Colonic mucosa (tissue), 4 donors: ENCODE measurements at regions not wholly inside any gene's neighbourhood (a gene's known extent, or its start where the extent isn't known, plus 50 kb on each side); places are given as distances from the start of the nearest gene placed in this dataset.

Source experiments
- DNase-seq: peaks from one replicate; pipeline ENCODE4 v3.0.0-alpha.2; 2020
- H3K27ac ChIP-seq: fragments of 200-600 bp; one replicate; pipeline ENCODE4 v1.8.0; 2021
- H3K27me3 ChIP-seq: fragments of 200-600 bp; one replicate; pipeline ENCODE4 v1.8.0; 2021
- H3K36me3 ChIP-seq: fragments of 200-600 bp; one replicate; pipeline ENCODE4 v1.8.0; 2021
- H3K4me1 ChIP-seq: fragments of 200-600 bp; one replicate; pipeline ENCODE4 v1.8.0; 2021; ENCODE audit warnings: mild to moderate bottlenecking
- H3K4me3 ChIP-seq: fragments of 200-600 bp; one replicate; pipeline ENCODE4 v1.8.0; 2021
- H3K9ac ChIP-seq, 2 donors: one replicate each; pipeline ENCODE4 v1.7.0; 2013; ENCODE audit warnings: control low read depth in 2 of 2, low read depth in 2 of 2, low read length in 2 of 2
- H3K9me3 ChIP-seq: fragments of 200-600 bp; one replicate; pipeline ENCODE4 v1.8.0; 2021
- intact Hi-C: fragments of 100-400 bp; cut with DNase I; formaldehyde crosslinking; loops from one replicate; pipeline ENCODE4 v1.14.1; 2022
- TF ChIP-seq, protein P1 (sequence below): fragments of 200-600 bp; IDR thresholded peaks from one replicate; pipeline ENCODE4 v1.8.0; 2022; ENCODE audit warnings: antibody characterized with exemption, mild to moderate bottlenecking
- donor health status: healthy.
- donor health status: DM: no; HTN: no; CAD: no.
- donor health status: DM: no; HTN: no; CAD: no.

- TF ChIP-seq, protein P1, sequence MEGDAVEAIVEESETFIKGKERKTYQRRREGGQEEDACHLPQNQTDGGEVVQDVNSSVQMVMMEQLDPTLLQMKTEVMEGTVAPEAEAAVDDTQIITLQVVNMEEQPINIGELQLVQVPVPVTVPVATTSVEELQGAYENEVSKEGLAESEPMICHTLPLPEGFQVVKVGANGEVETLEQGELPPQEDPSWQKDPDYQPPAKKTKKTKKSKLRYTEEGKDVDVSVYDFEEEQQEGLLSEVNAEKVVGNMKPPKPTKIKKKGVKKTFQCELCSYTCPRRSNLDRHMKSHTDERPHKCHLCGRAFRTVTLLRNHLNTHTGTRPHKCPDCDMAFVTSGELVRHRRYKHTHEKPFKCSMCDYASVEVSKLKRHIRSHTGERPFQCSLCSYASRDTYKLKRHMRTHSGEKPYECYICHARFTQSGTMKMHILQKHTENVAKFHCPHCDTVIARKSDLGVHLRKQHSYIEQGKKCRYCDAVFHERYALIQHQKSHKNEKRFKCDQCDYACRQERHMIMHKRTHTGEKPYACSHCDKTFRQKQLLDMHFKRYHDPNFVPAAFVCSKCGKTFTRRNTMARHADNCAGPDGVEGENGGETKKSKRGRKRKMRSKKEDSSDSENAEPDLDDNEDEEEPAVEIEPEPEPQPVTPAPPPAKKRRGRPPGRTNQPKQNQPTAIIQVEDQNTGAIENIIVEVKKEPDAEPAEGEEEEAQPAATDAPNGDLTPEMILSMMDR = no peak
- Histone ChIP-seq H3K27me3 (no peaks in the 10 kb centered on the region), H3K4me3 (no peak overlapping the region), H3K27ac (no peak overlapping the region), H3K9me3 (no peaks in the 10 kb centered on the region), H3K9ac (no peak overlapping the region), H3K36me3 (no peaks in the 10 kb centered on the region), H3K4me1 (no peaks in the 10 kb centered on the region)
- DNase-seq = no peak
- intact Hi-C loops = no loop called here
Measured at GRCh38 chr1:30316056-30316455, 407.3 kb downstream of the MATN1 start.

DNA sequence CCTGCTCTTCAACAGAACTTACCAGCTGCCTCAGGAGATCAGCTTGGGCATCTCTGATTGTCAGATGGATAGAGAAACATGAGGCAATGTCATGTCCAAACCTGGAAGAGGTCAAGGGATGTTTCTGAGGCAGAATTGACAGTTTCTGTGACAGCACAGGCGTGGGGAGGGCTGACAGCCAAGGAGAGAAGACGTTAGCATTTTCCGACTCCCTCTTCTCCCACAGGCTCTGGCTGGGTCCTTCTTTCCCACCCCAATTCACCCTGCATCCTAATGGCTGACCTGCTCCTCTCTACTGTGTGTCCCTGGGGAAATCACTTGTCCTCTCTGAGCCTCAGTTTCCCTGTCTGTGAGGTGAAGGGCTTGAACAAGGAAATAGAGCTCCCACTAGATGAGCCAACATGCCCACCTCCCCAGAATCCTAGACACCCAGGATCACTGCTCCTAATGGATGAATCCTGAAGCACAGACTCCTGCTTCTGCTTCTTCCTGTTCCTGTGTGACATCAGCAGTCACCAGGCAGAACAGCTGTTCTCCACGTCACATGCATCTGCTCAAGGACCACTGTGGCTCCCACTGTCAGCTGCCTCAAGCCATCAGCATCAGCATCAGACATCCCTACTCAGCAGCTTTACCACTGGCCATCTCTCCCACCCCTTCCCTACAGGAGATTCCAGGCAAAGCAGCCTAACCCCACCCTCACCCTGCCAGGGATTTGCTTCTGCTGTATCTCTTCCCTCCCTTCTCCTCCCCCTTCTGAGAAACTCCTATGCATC lies 408.0 kb downstream of the MATN1 start:
- TF ChIP-seq, protein P1 = no peak
- Histone ChIP-seq H3K36me3 (no peaks in the 10 kb centered on the region), H3K4me3 (no peak overlapping the region), H3K27ac (no peak overlapping the region), H3K27me3 (no peaks in the 10 kb centered on the region), H3K9me3 (no peaks in the 10 kb centered on the region), H3K4me1 (no peaks in the 10 kb centered on the region), H3K9ac (no peak overlapping the region)
- intact Hi-C loops = no loop called here
- peak; percentile 7 for DNase-seq

DNA sequence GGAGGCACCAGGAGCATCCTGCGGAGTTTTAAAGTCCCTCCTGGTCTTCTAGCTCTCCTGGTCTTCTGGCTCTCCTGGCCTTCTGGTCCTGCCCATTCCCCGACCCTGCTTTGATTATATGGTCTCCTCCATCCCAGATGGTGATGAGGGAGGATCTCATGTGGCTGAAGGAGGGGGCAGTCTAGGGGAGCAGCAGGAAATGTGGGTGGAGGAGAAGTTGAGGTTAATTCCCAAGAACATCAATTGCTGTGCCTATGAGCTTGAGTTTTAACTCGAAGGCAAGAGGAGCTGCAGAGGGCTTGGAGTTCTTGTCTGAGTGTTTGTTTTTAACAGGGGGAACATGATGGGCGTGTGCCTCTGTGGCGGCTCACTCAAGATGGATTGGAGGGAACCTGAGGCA lies 408.8 kb downstream of the MATN1 start:
- TF ChIP-seq, protein P1 = no peak
- H3K27ac ChIP-seq = no peak overlapping the region
- H3K9ac ChIP-seq = no peak overlapping the region
- H3K27me3 ChIP-seq = no peaks in the 10 kb centered on the region
- H3K4me3 ChIP-seq = no peak overlapping the region
- DNase-seq = no peak
- no peaks in the 10 kb centered on the region for H3K36me3 ChIP-seq
- H3K4me1 ChIP-seq = no peaks in the 10 kb centered on the region
- intact Hi-C loops = no loop called here
- no peaks in the 10 kb centered on the region for H3K9me3 ChIP-seq

DNA sequence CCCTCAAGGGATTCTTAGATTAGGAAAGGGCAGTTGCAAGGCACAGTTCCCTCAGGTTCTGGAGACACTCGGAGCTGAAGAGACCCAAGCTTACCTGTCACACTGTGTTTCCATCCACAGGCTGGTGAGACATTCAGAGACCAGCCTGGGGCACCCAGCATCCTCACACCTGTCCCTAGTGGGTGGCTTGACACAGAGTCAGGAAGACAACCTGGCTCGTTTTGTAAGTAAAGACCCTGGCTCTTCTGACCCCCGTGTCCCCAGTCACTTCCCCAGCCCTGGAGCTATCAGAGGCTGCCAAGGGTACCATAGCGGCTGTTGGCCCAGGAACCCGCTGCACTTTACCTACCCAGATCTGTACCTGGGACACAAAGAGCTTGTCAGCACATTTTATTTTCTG lies 409.8 kb downstream of the MATN1 start:
- intact Hi-C loops = no loop called here
- Histone ChIP-seq H3K4me3 (no peak overlapping the region), H3K27me3 (no peaks in the 10 kb centered on the region), H3K9ac (no peak overlapping the region), H3K36me3 (no peaks in the 10 kb centered on the region), H3K9me3 (no peaks in the 10 kb centered on the region), H3K27ac (no peak overlapping the region), H3K4me1 (no peaks in the 10 kb centered on the region)
- TF ChIP-seq, protein P1 = no peak
- peak; percentile 9 for DNase-seq

GRCh38 chr1:30313176-30313575 lies 410.2 kb downstream of the MATN1 start:
- H3K36me3 ChIP-seq = no peaks in the 10 kb centered on the region
- TF ChIP-seq, protein P1 = no peak
- H3K4me3 ChIP-seq = no peak overlapping the region
- peak; percentile 6 for DNase-seq
- H3K9ac ChIP-seq = no peak overlapping the region
- no peaks in the 10 kb centered on the region for H3K9me3 ChIP-seq
- no peaks in the 10 kb centered on the region for H3K4me1 ChIP-seq
- intact Hi-C loops = no loop called here
- no peak overlapping the region for H3K27ac ChIP-seq
- H3K27me3 ChIP-seq = no peaks in the 10 kb centered on the region
